ENCODE measurements at regions not wholly inside any gene's neighbourhood (a gene's known extent, or its start where the extent isn't known, plus 50 kb on each side); places are given as distances from the start of the nearest gene placed in this dataset.

- Histone ChIP-seq H3K9me3 (peaks cover 0 to 4% (median 0%) of the 10 kb centered on the region in 4 donors), H3K27me3 (no peaks in the 10 kb centered on the region), H3K4me1 (peaks cover 0 to 34% (median 16%) of the 10 kb centered on the region in 4 donors), H3K27ac (peak overlapping the region in 1 of 4 donors; percentile 27), H3K36me3 (no peaks in the 10 kb centered on the region), H3K4me3 (no peak overlapping the region)
- 23 to 61% methylated on average over 8 of the region's 8 CpGs for WGBS, 2 donors
- DNase-seq: no peak
- TF ChIP-seq CTCF (IDR thresholded peaks at IDR 0.05) (no peak), EP300 (IDR thresholded peaks at IDR 0.05) (no peak), POLR2AphosphoS5 (IDR thresholded peaks at IDR 0.05) (no peak), POLR2A (IDR thresholded peaks at IDR 0.05) (no peak)
- intact Hi-C loops (cut with DNase I): no loop called here
Observed at GRCh38 chr7:25557379-25557917, 329.2 kb upstream of the NPVF start.

- Histone ChIP-seq H3K9me3 (peaks cover 0 to 4% (median 0%) of the 10 kb centered on the region in 4 donors), H3K4me3 (no peak overlapping the region), H3K27ac (peak overlapping the region in 1 of 4 donors; percentile 21), H3K27me3 (no peaks in the 10 kb centered on the region), H3K4me1 (peaks cover 0 to 39% (median 20%) of the 10 kb centered on the region in 4 donors), H3K36me3 (no peaks in the 10 kb centered on the region)
- WGBS, 2 donors: 34 to 60% methylated on average over 4 of the region's 4 CpGs
- no peak for DNase-seq
- TF ChIP-seq POLR2AphosphoS5 (IDR thresholded peaks at IDR 0.05): no peak
- TF ChIP-seq EP300 (IDR thresholded peaks at IDR 0.05): no peak
- TF ChIP-seq POLR2A (IDR thresholded peaks at IDR 0.05): no peak
- TF ChIP-seq CTCF (IDR thresholded peaks at IDR 0.05): no peak
- intact Hi-C loops (cut with DNase I): no loop called here
Observed at GRCh38 chr7:25557930-25558329, 329.6 kb upstream of the NPVF start.

- Histone ChIP-seq H3K4me3 (no peak overlapping the region), H3K9me3 (peaks cover 0 to 4% (median 0%) of the 10 kb centered on the region in 4 donors), H3K27ac (no peak overlapping the region), H3K4me1 (peaks cover 0 to 44% (median 21%) of the 10 kb centered on the region in 4 donors), H3K27me3 (no peaks in the 10 kb centered on the region), H3K36me3 (no peaks in the 10 kb centered on the region)
- WGBS, 2 donors: 82 to 95% methylated on average over 3 of the region's 3 CpGs
- intact Hi-C loops (cut with DNase I): no loop called here
- no peak for DNase-seq
- no peak for TF ChIP-seq EP300 (IDR thresholded peaks at IDR 0.05)
- no peak for TF ChIP-seq POLR2AphosphoS5 (IDR thresholded peaks at IDR 0.05)
- no peak for TF ChIP-seq POLR2A (IDR thresholded peaks at IDR 0.05)
- TF ChIP-seq CTCF (IDR thresholded peaks at IDR 0.05): no peak
Observed at GRCh38 chr7:25558605-25559004, 330.3 kb upstream of the NPVF start.

GRCh38 chr7:25559581-25560367 lies 331.5 kb upstream of the NPVF start:
- no peaks in the 10 kb centered on the region for H3K36me3 ChIP-seq
- H3K4me3 ChIP-seq: no peak overlapping the region
- DNase-seq: no peak
- H3K27me3 ChIP-seq: no peaks in the 10 kb centered on the region
- TF ChIP-seq CTCF (IDR thresholded peaks at IDR 0.05) (no peak), POLR2AphosphoS5 (IDR thresholded peaks at IDR 0.05) (no peak), POLR2A (IDR thresholded peaks at IDR 0.05) (no peak), EP300 (IDR thresholded peaks at IDR 0.05) (no peak)
- WGBS, 2 donors: 95 to 96% methylated on average over 16 of the region's 16 CpGs
- no peak overlapping the region for H3K27ac ChIP-seq
- H3K4me1 ChIP-seq: peaks cover 0 to 56% (median 31%) of the 10 kb centered on the region in 4 donors
- peaks cover 0 to 4% (median 0%) of the 10 kb centered on the region in 4 donors for H3K9me3 ChIP-seq
- intact Hi-C loops (cut with DNase I): no loop called here

Data from sigmoid colon (tissue), 6 donors.